ENCODE measurements at regions not wholly inside any gene's neighbourhood (a gene's known extent, or its start where the extent isn't known, plus 50 kb on each side); places are given as distances from the start of the nearest gene placed in this dataset.

- ATAC-seq = no peak
- TF ChIP-seq ZNF565 (CRISPR knock-in tag; conservative IDR thresholded peaks at IDR 0.05; ENCODE audit: low read depth) (no peak), OSR1 (CRISPR knock-in tag; IDR thresholded peaks at IDR 0.05) (no peak), CSDC2 (CRISPR knock-in tag; IDR thresholded peaks at IDR 0.05) (no peak), TCF4 (CRISPR knock-in tag; IDR thresholded peaks at IDR 0.05; ENCODE audit: borderline replicate concordance) (no peak), SNAI2 (CRISPR knock-in tag; IDR thresholded peaks at IDR 0.05) (no peak), ZC3H10 (CRISPR knock-in tag; IDR thresholded peaks at IDR 0.05) (no peak), POU6F1 (CRISPR knock-in tag; IDR thresholded peaks at IDR 0.05; ENCODE audit: borderline replicate concordance, low read depth) (no peak), GLIS3 (CRISPR knock-in tag; IDR thresholded peaks at IDR 0.05) (no peak), CSRNP3 (CRISPR knock-in tag; IDR thresholded peaks at IDR 0.05) (no peak), ZNF8 (CRISPR knock-in tag; IDR thresholded peaks at IDR 0.05) (no peak), PATZ1 (CRISPR knock-in tag; IDR thresholded peaks at IDR 0.05; ENCODE audit: borderline replicate concordance) (no peak), ESRRG (CRISPR knock-in tag; IDR thresholded peaks at IDR 0.05) (no peak), ZFP3 (CRISPR knock-in tag; IDR thresholded peaks at IDR 0.05) (no peak), ARNTL (CRISPR knock-in tag; IDR thresholded peaks at IDR 0.05; ENCODE audit: borderline replicate concordance, low read depth) (no peak), TOX (CRISPR knock-in tag; IDR thresholded peaks at IDR 0.05; ENCODE audit: borderline replicate concordance) (no peak), ZFP30 (CRISPR knock-in tag; IDR thresholded peaks at IDR 0.05) (no peak), RARB (CRISPR knock-in tag; IDR thresholded peaks at IDR 0.05) (no peak), ISL1 (CRISPR knock-in tag; IDR thresholded peaks at IDR 0.05) (no peak), TSHZ2 (CRISPR knock-in tag; IDR thresholded peaks at IDR 0.05) (no peak)
Observed at GRCh38 chr6:14390805-14391204, 273.2 kb downstream of the CD83 start.

- no peak for ATAC-seq
- no peak for TF ChIP-seq TSHZ2 (CRISPR knock-in tag; IDR thresholded peaks at IDR 0.05)
- no peak for TF ChIP-seq PPARA (CRISPR knock-in tag; IDR thresholded peaks at IDR 0.05; ENCODE audit: borderline replicate concordance)
- no peak for TF ChIP-seq OSR1 (CRISPR knock-in tag; IDR thresholded peaks at IDR 0.05)
- TF ChIP-seq ZFP30 (CRISPR knock-in tag; IDR thresholded peaks at IDR 0.05) = no peak
- no peak for TF ChIP-seq ZNF70 (CRISPR knock-in tag; IDR thresholded peaks at IDR 0.05)
- no peak for TF ChIP-seq TOX (CRISPR knock-in tag; IDR thresholded peaks at IDR 0.05; ENCODE audit: borderline replicate concordance)
- no peak for TF ChIP-seq ISL1 (CRISPR knock-in tag; IDR thresholded peaks at IDR 0.05)
- no peak for TF ChIP-seq ZNF8 (CRISPR knock-in tag; IDR thresholded peaks at IDR 0.05)
- no peak for TF ChIP-seq ESRRG (CRISPR knock-in tag; IDR thresholded peaks at IDR 0.05)
- TF ChIP-seq TCF4 (CRISPR knock-in tag; IDR thresholded peaks at IDR 0.05; ENCODE audit: borderline replicate concordance) = no peak
- TF ChIP-seq RARB (CRISPR knock-in tag; IDR thresholded peaks at IDR 0.05) = no peak
- TF ChIP-seq SNAI2 (CRISPR knock-in tag; IDR thresholded peaks at IDR 0.05) = no peak
- no peak for TF ChIP-seq PATZ1 (CRISPR knock-in tag; IDR thresholded peaks at IDR 0.05; ENCODE audit: borderline replicate concordance)
- TF ChIP-seq CSRNP3 (CRISPR knock-in tag; IDR thresholded peaks at IDR 0.05) = no peak
- TF ChIP-seq BACH2 (CRISPR knock-in tag; IDR thresholded peaks at IDR 0.05; ENCODE audit: borderline replicate concordance) = no peak
- TF ChIP-seq ZNF565 (CRISPR knock-in tag; conservative IDR thresholded peaks at IDR 0.05; ENCODE audit: low read depth) = no peak
Observed at GRCh38 chr6:14393910-14394309, 276.3 kb downstream of the CD83 start.
